Embryonic facial prominence (tissue), 1 donor: ENCODE measurements at regions not wholly inside any gene's neighbourhood (a gene's known extent, or its start where the extent isn't known, plus 50 kb on each side); places are given as distances from the start of the nearest gene placed in this dataset.
"Not testable (repeated sequence)": the region's sequence is repeated elsewhere in the genome, so short reads cannot be mapped to it uniquely, and the experiment has no call there.

Experiments
- DNase-seq: peaks from one replicate; pipeline ENCODE4 v3.0.0-alpha.2; 2016; ENCODE audit errors: extremely low spot score

DNA sequence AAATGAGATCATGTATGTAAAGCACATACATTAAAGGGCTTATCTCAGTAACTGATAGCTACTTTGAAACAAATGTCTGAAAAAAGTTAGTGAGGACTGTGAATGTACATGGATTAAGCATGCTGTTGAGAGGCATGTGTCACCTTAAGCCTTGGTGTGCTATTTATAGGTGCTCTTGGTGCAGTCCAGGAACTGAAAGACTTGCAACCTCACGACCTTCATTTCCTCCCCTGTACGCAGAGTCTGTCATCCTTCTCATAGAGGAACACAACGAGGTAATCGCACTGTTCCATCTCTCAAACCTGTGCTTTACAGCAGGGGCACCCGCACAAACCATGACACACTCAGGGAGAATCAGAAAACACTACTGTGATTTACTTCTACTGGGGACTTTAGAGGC lies 65.6 kb downstream of the UFM1 start:
- no peak for DNase-seq

DNA sequence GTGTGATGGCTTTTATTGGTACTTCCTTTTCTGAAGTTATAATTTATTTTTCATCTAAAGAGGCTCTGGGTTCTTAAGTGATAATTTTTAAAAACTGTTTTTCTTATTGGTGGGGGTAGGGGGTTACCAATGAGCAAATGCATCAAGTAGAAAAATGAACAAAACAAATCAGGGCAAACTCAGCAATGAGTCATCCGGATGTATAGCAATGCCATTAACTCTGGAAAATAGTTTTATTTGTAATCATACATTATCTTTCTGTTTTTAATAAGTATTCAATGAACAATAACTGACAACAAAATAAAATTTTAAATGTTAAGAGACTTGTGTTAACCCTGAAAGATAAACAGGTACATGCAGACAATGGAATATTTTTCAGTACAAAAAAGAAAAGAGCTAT lies 67.6 kb downstream of the UFM1 start:
- no peak for DNase-seq

DNA sequence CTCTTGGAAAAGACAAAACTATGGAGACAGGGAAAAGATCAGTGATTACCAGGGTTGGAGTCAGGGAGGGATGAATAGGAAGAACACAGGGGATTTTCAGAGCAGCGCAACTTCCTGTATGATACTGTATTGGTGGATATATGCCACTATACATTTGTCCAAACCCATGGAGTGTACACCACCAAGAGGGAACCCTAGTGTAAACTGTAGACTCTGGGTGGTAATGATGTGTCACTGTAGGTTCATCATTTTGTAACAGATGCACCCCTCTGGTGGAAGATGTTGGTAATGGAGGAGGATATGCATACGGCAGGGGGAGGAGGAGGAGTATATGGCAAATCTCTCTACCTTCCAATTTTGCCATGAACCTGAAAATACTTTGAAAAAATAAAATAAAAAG lies 68.1 kb downstream of the UFM1 start:
- DNase-seq, result no peak

DNA sequence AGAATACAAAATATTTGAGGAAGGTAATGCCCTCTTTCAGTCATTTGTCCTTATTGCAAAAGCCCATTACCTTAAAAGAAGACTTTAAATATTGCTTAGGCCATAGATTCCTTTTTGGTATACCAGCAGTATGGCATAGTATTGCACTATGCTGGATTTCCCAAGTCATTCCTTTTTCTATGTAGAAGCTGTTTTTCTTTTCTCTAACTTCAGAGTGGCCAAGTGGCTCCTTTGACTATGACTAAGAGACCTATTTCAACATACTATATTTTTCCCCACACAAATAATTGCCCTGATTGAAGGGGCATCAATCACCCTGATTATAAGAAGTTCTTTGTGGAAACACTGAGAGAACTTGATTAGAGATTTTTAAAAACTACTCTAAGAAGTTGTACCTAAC lies 68.6 kb downstream of the UFM1 start:
- no peak for DNase-seq

GRCh38 chr13:38419312-38419873 lies 69.7 kb downstream of the UFM1 start:
- DNase-seq, result no peak

- DNase-seq, result no peak
Measured at GRCh38 chr13:38421590-38422560, 72.2 kb downstream of the UFM1 start.

- DNase-seq, result no peak
Measured at GRCh38 chr13:38429916-38430315, 80.3 kb downstream of the UFM1 start.

- DNase-seq, result no peak
Measured at GRCh38 chr13:38430796-38431195, 81.1 kb downstream of the UFM1 start.

- no peak for DNase-seq
Measured at GRCh38 chr13:38440666-38441065, 91.0 kb downstream of the UFM1 start.

GRCh38 chr13:38444904-38445303 lies 95.3 kb downstream of the UFM1 start:
- DNase-seq, result no peak

- no peak for DNase-seq
Measured at GRCh38 chr13:38452656-38453055, 103.0 kb downstream of the UFM1 start.

DNA sequence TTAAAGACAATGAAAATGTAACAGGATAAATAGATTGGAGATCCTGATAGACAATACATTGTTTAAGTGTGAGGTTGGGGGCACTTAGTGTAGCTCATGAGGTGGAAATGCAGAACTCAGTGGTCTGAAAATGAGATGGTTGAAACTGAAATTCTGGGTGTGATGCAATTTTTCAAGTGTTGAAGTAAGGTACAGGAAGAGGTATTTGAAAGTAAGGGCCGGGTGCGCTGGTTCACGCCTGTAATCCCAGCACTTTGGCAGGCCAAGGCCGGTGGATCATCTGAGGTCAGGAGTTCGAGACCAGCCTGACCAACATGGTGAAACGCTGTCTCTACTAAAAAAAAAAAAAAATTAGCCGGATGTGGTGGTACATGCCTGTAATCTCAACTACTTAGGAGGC lies 113.0 kb downstream of the UFM1 start:
- no peak for DNase-seq

DNA sequence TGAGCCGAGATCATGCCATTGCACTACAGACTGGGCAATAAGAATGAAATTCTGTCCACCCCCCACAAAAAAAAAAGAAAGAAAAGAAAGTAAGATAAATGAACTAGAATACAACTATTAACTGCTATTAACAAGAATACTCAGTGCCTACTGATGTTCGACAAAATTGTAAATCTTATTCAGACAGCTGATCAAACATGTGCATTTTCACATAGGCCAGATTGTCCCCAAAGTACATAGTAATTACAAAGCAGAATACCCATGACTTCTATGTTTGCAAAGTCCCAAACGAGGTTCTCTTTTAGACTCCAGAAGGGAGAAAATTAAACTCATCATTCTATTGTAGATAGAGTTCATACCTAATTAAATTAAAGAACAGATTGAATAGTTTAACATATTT lies 113.4 kb downstream of the UFM1 start:
- DNase-seq, result no peak

- DNase-seq, result not testable (repeated sequence)
Measured at GRCh38 chr13:38472411-38472810, 122.8 kb downstream of the UFM1 start.

DNA sequence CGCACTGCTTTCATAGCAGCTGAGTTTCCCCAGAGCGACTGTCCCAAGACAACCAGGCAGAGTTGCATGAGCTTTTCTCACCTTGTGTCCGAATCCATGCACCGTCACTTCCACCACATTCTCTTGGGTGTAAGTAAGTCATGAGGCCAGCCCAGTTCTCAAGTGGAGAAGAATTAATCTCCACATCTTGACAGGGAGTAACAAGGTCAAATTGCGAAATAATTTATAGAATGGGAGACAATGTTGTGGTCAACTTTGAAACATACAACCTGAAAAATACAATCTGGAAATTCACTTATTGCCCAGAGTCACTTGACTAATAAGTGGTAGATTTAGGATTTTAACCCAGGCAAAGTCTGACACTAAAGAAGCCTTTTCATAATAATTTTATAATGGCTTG lies 123.7 kb downstream of the UFM1 start:
- DNase-seq, result no peak

GRCh38 chr13:38477676-38478075 lies 128.0 kb downstream of the UFM1 start:
- DNase-seq, result no peak

DNA sequence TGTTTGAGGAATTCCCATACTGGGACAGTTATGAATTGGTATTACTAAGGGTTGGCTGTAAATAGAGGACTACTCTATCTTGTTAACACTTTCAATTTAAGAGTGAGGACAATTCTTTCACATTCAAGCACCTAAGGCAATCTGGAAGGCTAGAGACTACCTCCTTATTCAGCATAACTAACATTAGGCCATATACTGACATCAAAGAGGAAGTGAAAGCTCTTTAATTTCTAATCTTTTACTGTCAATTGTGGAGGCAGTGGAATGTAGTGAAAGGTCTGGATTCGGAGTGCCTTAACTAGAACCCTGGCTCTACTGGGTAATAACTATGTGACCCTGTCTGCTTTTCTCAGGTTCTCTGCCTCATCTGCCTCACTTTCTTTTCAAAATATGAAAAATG lies 134.0 kb downstream of the UFM1 start:
- no peak for DNase-seq

- DNase-seq, result no peak
Measured at GRCh38 chr13:38490657-38491056, 141.0 kb downstream of the UFM1 start.

DNA sequence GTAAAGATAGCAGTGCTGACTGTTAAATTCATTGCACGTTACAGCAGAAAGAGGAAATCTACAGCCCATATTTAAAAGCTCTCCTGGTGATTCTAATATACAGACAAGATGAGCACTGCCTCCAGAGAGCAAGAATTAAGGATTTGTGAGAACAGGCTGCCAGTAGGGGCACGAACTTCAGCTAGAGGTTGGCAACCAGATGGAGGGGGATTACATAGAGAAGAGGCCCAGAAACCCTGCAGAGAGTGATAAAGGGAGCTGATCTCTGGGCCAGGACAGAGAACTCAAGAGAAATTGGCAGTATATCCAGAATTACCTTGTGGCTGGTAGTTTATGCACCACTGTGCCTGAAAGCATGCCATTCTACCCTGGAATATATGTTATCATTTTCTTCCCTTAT lies 144.8 kb downstream of the UFM1 start:
- no peak for DNase-seq

DNA sequence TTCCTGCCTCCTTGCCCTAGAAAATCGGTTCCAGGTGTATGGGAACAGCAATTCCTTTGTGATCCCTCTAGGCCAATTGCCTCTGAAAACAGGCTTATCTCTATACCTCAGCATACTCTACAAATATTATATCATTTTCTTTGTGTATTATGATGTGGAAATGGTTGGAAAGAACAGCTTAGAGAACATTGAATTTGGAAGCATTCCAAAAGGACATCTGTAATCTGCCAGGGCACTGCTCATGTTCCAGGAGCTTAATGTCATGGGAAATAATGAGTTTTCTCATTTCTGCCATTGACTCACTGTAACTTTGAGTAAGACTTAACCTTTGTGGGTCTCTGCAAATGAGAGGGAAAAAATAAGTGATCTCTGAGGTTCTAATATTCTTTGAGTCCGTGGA lies 147.3 kb downstream of the UFM1 start:
- DNase-seq, result no peak

GRCh38 chr13:38498271-38498670 lies 148.6 kb downstream of the UFM1 start:
- no peak for DNase-seq

GRCh38 chr13:38514575-38514974 lies 164.9 kb downstream of the UFM1 start:
- DNase-seq, result no peak

GRCh38 chr13:38518328-38518727 lies 168.5 kb upstream of the FREM2 start:
- no peak for DNase-seq
